Prostate gland (tissue), 2 donors: ENCODE measurements at regions not wholly inside any gene's neighbourhood (a gene's known extent, or its start where the extent isn't known, plus 50 kb on each side); places are given as distances from the start of the nearest gene placed in this dataset.

Source experiments
- POLR2A ChIP-seq: fragments of 450-650 bp; IDR thresholded peaks from one replicate; pipeline ENCODE4 v1.6.1; 2016; ENCODE audit warnings: antibody characterized with exemption, mild to moderate bottlenecking
- TF ChIP-seq, protein P1 (sequence below), 4 experiments: fragments of 200-600 bp in 2 of 4; fragments of 450-650 bp in 2 of 4; sonication (generic) in 2 of 4; IDR thresholded peaks; 1 replicate in 3 of 4; 2 replicates in 1 of 4; pipeline ENCODE4 v1.5.1; 2016 to 2019; ENCODE audit warnings: antibody characterized with exemption in 4 of 4, mild to moderate bottlenecking in 2 of 4, moderate library complexity in 2 of 4

DNA sequence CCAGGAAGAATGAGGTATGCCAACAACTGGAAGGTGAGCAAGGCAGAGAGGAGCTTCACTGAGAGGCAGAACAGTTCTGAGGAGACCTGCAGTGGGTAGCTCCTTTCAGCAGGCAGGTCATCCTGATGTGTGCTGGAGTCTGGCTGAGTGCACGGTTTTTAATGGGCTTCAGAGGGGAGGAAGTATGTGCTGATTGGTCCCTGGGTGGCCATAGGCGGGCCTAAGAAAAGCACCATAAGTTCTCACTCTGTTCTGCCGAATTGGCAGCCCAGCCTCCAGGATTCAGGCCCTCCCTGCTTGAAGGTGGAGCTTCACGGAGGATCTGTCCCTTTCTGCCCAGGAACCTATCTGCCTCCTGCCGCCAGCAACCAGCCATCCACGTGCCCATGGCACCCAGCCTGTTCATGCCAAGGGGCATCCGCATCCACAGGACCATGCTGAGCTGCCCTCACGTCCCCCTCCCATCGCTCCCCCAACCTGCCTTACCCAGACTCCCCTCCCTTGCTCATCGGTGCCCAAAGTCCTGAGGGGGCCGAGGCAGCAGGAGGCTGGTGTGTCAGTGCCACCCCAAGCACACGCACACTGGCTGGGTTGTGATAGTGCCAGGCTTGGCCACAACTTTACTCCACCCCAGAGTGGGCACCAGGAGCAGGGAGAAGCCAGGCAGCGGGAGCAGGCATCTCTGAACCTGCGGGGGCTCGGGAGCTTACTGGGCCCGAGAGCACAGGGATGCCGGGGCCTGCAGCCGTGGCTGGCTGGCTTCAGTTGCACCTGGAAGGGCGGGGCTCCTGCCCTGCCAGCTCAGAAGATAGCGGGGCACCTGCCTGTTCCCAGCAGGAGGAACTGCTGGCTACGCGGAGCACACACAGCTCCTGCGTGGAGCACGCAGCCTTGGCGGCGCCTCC is 608.4 kb upstream of the FOXG1 start:
- TF ChIP-seq, protein P1, sequence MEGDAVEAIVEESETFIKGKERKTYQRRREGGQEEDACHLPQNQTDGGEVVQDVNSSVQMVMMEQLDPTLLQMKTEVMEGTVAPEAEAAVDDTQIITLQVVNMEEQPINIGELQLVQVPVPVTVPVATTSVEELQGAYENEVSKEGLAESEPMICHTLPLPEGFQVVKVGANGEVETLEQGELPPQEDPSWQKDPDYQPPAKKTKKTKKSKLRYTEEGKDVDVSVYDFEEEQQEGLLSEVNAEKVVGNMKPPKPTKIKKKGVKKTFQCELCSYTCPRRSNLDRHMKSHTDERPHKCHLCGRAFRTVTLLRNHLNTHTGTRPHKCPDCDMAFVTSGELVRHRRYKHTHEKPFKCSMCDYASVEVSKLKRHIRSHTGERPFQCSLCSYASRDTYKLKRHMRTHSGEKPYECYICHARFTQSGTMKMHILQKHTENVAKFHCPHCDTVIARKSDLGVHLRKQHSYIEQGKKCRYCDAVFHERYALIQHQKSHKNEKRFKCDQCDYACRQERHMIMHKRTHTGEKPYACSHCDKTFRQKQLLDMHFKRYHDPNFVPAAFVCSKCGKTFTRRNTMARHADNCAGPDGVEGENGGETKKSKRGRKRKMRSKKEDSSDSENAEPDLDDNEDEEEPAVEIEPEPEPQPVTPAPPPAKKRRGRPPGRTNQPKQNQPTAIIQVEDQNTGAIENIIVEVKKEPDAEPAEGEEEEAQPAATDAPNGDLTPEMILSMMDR (IDR thresholded peaks at IDR 0.05): no peak
- TF ChIP-seq POLR2A: no peak
